Activated T-cell treated with anti-CD3 and anti-CD28 coated beads, Interleukin-2, amount 50 U/mL, for 4 hours (primary cell): ENCODE measurements at regions not wholly inside any gene's neighbourhood (a gene's known extent, or its start where the extent isn't known, plus 50 kb on each side); places are given as distances from the start of the nearest gene placed in this dataset.

Experiments used
- ATAC-seq, 2 donors: fragments of 200-7000 bp; cut with Tn5 transposase; one replicate each; pipeline ENCODE4 v1.10.0; 2021
- DNase-seq: peaks from one replicate; pipeline ENCODE4 v3.0.0-alpha.2; 2020
- H3K27me3 Mint-ChIP-seq: one replicate; pipeline ENCODE4 v1.8.0; 2021; ENCODE audit warnings: low read depth, mixed read lengths
- H3K36me3 Mint-ChIP-seq: one replicate; pipeline ENCODE4 v1.8.0; 2022; ENCODE audit warnings: mixed read lengths; ENCODE audit not compliant: insufficient read depth
- H3K4me1 Mint-ChIP-seq: one replicate; pipeline ENCODE4 v1.8.0; 2021; ENCODE audit warnings: low read depth, mixed read lengths
- H3K4me3 Mint-ChIP-seq: one replicate; pipeline ENCODE4 v1.8.0; 2021; ENCODE audit warnings: mild to moderate bottlenecking, moderate library complexity, mixed read lengths
- H3K9me3 Mint-ChIP-seq: one replicate; pipeline ENCODE4 v1.8.0; 2021; ENCODE audit warnings: mixed read lengths

- no peaks in the 10 kb centered on the region for H3K4me1 Mint-ChIP-seq
- ATAC-seq, result peak in 1 of 2 donors; percentile 28
- H3K36me3 Mint-ChIP-seq, result no peaks in the 10 kb centered on the region
- H3K27me3 Mint-ChIP-seq, result no peaks in the 10 kb centered on the region
- H3K9me3 Mint-ChIP-seq, result no peaks in the 10 kb centered on the region
- no peak for DNase-seq
- H3K4me3 Mint-ChIP-seq, result no peak overlapping the region
Measured at GRCh38 chr13:103272770-103273169, 206.6 kb upstream of the SLC10A2 start.

DNA sequence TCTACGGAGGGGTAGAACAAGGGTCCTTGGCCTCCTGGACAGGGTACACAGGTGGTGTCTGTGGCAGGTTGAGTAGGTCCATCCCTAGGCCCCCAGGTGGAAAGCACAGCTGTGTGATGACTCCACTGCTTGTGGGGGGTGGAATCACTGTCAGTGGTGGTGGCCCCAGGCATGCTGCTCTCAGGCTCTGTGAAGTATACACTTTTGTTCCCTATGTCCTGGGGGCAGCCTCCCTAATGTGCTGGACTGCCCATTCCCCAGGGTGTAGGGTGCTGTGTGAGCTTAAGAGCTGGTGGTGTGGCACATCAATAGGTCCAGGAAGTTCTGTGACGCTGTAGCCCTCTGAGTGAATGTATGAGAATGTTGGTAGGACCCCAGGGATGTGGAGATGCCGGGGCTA lies 197.2 kb upstream of the SLC10A2 start:
- H3K4me3 Mint-ChIP-seq, result no peak overlapping the region
- peaks cover 28% of the 10 kb centered on the region for H3K9me3 Mint-ChIP-seq
- H3K4me1 Mint-ChIP-seq, result no peaks in the 10 kb centered on the region
- H3K27me3 Mint-ChIP-seq, result no peaks in the 10 kb centered on the region
- ATAC-seq (no peak), DNase-seq (no peak)
- peaks cover 2% of the 10 kb centered on the region for H3K36me3 Mint-ChIP-seq

DNA sequence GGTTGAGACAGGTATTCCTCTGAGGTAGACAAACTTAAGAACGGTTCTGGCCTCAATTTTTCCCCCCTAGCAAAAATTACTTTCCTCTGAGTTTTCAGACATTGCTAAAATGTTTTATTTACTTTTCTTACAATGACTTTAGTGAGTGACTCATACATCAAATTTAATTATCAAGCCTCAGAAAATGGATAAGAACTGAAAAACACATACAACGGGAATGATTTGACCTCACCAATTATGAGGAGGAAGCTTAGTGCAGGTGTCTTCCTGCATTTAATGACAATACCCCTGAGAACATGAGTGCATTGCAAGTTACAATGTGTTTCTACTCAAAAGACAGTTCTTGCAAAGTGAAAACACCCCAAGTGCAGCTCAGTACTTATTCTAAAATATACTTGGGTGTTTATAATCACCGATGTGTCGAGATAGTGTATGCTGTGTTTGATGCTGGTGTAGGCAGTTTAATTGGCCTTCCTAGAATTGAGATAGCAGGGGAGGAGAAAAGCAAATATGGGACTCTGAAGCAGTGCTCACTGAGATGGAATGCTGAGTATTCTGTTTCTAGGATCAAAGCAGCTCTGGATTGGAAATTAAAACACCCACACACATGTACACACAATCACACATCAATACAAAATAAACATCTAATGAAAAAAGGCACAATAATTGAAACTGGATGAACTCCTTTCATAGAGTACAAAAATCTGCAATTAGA lies 189.5 kb upstream of the SLC10A2 start:
- Mint-ChIP-seq H3K4me3 (no peak overlapping the region), H3K27me3 (no peaks in the 10 kb centered on the region), H3K36me3 (no peaks in the 10 kb centered on the region), H3K4me1 (no peaks in the 10 kb centered on the region), H3K9me3 (peaks cover 4% of the 10 kb centered on the region)
- DNase-seq (no peak), ATAC-seq (no peak)

DNA sequence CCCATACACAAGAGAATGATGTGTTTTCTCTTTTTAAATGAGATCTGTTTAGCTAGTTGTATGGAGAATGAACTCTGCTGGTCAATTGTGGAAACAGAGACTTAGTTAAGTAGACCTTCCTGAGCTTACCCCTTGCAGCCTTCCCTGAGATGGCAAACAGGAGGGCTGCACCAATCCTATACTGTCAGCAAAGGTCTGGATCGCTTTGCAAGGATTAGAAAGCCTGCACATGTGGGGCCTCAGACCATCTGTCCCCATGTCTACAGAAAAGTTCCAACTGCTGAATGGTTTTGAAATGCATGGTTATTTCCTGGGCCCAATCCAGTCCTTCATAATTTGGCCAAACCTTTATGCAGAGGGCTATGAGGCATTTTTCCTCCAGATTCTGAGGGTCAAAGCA lies 183.9 kb upstream of the SLC10A2 start:
- H3K36me3 Mint-ChIP-seq, result no peaks in the 10 kb centered on the region
- H3K4me1 Mint-ChIP-seq, result no peaks in the 10 kb centered on the region
- no peak for ATAC-seq
- no peaks in the 10 kb centered on the region for H3K27me3 Mint-ChIP-seq
- no peak overlapping the region for H3K4me3 Mint-ChIP-seq
- no peaks in the 10 kb centered on the region for H3K9me3 Mint-ChIP-seq
- DNase-seq, result no peak

- no peak for DNase-seq
- H3K36me3 Mint-ChIP-seq, result no peaks in the 10 kb centered on the region
- H3K4me3 Mint-ChIP-seq, result no peak overlapping the region
- ATAC-seq, result no peak
- H3K4me1 Mint-ChIP-seq, result no peaks in the 10 kb centered on the region
- no peaks in the 10 kb centered on the region for H3K9me3 Mint-ChIP-seq
- no peaks in the 10 kb centered on the region for H3K27me3 Mint-ChIP-seq
Measured at GRCh38 chr13:103246581-103247200, 180.5 kb upstream of the SLC10A2 start.

DNA sequence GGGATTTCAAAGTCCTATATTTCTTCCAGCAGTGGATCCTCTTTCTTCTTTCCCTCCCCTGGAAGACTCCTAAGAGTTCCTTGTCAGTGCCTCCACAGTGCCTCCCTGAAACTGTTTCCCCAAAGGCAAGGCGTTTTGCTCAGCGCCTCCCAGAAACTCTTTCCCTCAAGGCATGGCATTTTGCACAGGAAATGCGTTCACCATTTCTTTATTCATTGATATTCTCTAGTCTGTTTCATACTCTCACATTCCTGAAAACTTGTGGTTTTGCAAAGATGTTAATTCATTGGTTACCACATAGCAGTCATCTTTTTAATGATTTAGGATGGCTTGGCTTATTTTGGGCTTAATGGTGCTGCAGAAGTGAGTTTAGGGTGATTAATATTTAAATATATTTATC lies 177.3 kb upstream of the SLC10A2 start:
- no peaks in the 10 kb centered on the region for H3K27me3 Mint-ChIP-seq
- no peaks in the 10 kb centered on the region for H3K4me1 Mint-ChIP-seq
- peaks cover 4% of the 10 kb centered on the region for H3K9me3 Mint-ChIP-seq
- no peaks in the 10 kb centered on the region for H3K36me3 Mint-ChIP-seq
- H3K4me3 Mint-ChIP-seq, result no peak overlapping the region
- DNase-seq, result no peak
- ATAC-seq, result no peak

- Mint-ChIP-seq H3K4me1 (no peaks in the 10 kb centered on the region), H3K27me3 (no peaks in the 10 kb centered on the region), H3K4me3 (no peak overlapping the region), H3K9me3 (peaks cover 4% of the 10 kb centered on the region), H3K36me3 (no peaks in the 10 kb centered on the region)
- no peak for DNase-seq
- no peak for ATAC-seq
Measured at GRCh38 chr13:103238441-103238840, 172.2 kb upstream of the SLC10A2 start.

DNA sequence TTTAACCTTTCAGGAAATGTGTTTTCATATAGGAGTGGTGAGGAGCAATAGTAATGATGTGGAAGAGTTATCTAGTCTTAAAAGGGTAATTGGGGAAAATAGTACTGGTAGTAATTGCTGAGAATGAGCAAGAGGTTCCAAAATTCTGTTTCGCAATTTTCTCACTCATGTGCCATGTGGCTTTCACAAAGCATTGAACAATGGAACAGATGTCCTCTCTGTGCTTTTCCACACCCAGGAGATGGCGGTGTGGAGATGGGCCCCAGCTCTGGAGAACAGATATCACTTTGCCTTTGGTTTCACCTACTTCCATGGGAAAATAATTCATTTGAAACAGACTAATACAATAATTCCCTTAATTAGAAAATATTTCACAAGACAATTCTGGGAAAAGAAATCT lies 170.0 kb upstream of the SLC10A2 start:
- no peaks in the 10 kb centered on the region for H3K4me1 Mint-ChIP-seq
- H3K9me3 Mint-ChIP-seq, result peaks cover 7% of the 10 kb centered on the region
- DNase-seq (no peak), ATAC-seq (no peak)
- no peaks in the 10 kb centered on the region for H3K27me3 Mint-ChIP-seq
- no peaks in the 10 kb centered on the region for H3K36me3 Mint-ChIP-seq
- no peak overlapping the region for H3K4me3 Mint-ChIP-seq

- no peak for DNase-seq
- Mint-ChIP-seq H3K4me3 (no peak overlapping the region), H3K27me3 (no peaks in the 10 kb centered on the region), H3K36me3 (no peaks in the 10 kb centered on the region), H3K4me1 (no peaks in the 10 kb centered on the region), H3K9me3 (peaks cover 3% of the 10 kb centered on the region)
- no peak for ATAC-seq
Measured at GRCh38 chr13:103229674-103230073, 163.5 kb upstream of the SLC10A2 start.

- no peaks in the 10 kb centered on the region for H3K9me3 Mint-ChIP-seq
- ATAC-seq, result no peak
- H3K27me3 Mint-ChIP-seq, result no peaks in the 10 kb centered on the region
Measured at GRCh38 chr13:103224804-103225203, 158.6 kb upstream of the SLC10A2 start.

GRCh38 chr13:103222683-103223082 lies 156.5 kb upstream of the SLC10A2 start:
- H3K27me3 Mint-ChIP-seq, result no peaks in the 10 kb centered on the region
- no peaks in the 10 kb centered on the region for H3K9me3 Mint-ChIP-seq
- no peak for ATAC-seq
- no peaks in the 10 kb centered on the region for H3K36me3 Mint-ChIP-seq
- no peak overlapping the region for H3K4me3 Mint-ChIP-seq
- no peaks in the 10 kb centered on the region for H3K4me1 Mint-ChIP-seq
- DNase-seq, result no peak

More at GRCh38 chr13:103224804-103225203, 158.6 kb upstream of the SLC10A2 start:
- H3K4me1 Mint-ChIP-seq, result no peaks in the 10 kb centered on the region
- no peak for DNase-seq
- no peaks in the 10 kb centered on the region for H3K36me3 Mint-ChIP-seq
- no peak overlapping the region for H3K4me3 Mint-ChIP-seq

GRCh38 chr13:103218253-103218652 lies 152.0 kb upstream of the SLC10A2 start:
- DNase-seq (no peak), ATAC-seq (no peak)
- Mint-ChIP-seq H3K27me3 (no peaks in the 10 kb centered on the region), H3K4me3 (no peak overlapping the region), H3K9me3 (peaks cover 3% of the 10 kb centered on the region), H3K36me3 (no peaks in the 10 kb centered on the region), H3K4me1 (no peaks in the 10 kb centered on the region)

GRCh38 chr13:103213152-103213551 lies 146.9 kb upstream of the SLC10A2 start:
- Mint-ChIP-seq H3K36me3 (no peaks in the 10 kb centered on the region), H3K4me3 (no peak overlapping the region), H3K4me1 (no peaks in the 10 kb centered on the region), H3K9me3 (peaks cover 3% of the 10 kb centered on the region), H3K27me3 (no peaks in the 10 kb centered on the region)
- DNase-seq (no peak), ATAC-seq (no peak)

DNA sequence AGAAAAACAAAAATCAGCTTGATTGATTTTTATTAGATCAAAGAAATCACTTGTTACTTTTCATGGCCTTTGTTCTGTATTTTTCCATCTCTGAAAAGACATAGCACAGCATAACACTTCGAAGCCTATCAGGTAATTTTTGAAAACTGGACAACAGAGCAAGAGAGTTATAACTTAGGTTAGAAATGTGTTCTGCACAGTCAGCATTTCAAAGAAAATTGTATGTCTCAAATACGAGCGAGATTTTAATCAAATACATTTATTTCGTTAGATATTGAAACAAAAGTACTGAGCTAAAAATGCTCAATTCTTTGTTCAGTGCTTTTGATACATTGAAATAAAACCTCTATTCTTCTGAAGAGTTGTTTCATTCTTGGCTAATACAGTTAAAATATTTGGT lies 144.1 kb upstream of the SLC10A2 start:
- DNase-seq, result no peak
- Mint-ChIP-seq H3K4me1 (no peaks in the 10 kb centered on the region), H3K27me3 (no peaks in the 10 kb centered on the region), H3K36me3 (no peaks in the 10 kb centered on the region), H3K4me3 (no peak overlapping the region), H3K9me3 (no peaks in the 10 kb centered on the region)
- no peak for ATAC-seq

DNA sequence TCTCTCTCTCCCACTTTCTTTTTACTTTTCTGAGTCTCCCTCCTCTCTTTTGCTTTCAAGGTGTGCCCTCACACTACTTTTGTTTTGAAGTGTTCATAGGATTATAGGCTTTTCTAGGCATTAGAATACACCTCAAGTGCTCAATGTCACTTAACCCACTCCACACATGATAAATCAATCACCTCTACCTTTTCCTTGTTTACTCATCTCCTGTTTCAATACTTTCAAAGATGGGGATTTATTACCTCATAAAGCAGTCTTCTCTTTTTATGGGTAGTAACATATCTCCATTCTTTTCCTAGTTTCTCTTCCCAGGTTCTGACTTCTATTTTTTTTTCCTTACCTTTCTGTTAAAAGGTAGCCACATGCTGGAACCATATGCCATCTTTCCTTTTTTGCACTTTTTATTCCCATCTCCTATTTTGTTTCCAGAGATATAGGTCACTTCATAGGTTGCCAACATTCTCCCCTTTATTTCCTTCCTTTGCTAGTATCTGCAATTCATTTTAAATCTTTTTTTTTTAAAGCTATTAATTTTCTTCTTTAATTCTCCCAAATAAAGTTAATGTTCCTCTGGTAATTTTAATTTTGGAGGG lies 137.6 kb upstream of the SLC10A2 start:
- Mint-ChIP-seq H3K9me3 (peaks cover 5% of the 10 kb centered on the region), H3K4me1 (no peaks in the 10 kb centered on the region), H3K36me3 (no peaks in the 10 kb centered on the region), H3K4me3 (no peak overlapping the region), H3K27me3 (no peaks in the 10 kb centered on the region)
- no peak for ATAC-seq
- DNase-seq, result no peak
